GM23248 (cell line): ENCODE measurements at regions not wholly inside any gene's neighbourhood (a gene's known extent, or its start where the extent isn't known, plus 50 kb on each side); places are given as distances from the start of the nearest gene placed in this dataset.

Source experiments
- EZH2 ChIP-seq: fragments of 200-600 bp; sonication (generic); IDR thresholded peaks from 2 replicates; pipeline ENCODE4 v1.6.1; 2018; ENCODE audit warnings: antibody characterized with exemption, mild to moderate bottlenecking; ENCODE audit not compliant: insufficient read depth, poor library complexity, severe bottlenecking
- EZH2phosphoT487 ChIP-seq: fragments of 200-600 bp; sonication (generic); IDR thresholded peaks from 2 replicates; pipeline ENCODE4 v1.6.1; 2018; ENCODE audit warnings: antibody characterized with exemption, moderate library complexity, mild to moderate bottlenecking, low read depth; ENCODE audit not compliant: insufficient read depth

DNA sequence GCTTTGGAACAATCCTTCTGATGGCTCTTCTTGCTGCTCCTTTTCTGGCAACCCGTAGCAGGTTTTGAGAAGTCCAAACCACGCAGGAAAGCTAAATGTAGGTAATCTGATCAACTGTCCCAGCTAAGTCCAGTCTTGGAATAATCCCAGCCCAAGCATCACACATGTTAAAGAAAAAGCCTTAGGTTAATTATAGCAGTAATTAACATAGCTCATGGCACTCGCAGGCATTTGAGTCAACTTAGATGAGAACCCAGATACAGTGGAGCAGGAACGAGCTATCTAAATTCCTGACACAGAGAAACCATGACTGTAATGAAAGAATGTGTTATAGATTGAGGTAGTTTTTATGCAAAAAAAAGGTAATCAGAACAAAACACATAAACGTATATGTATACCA lies 844.8 kb downstream of the CDH9 start:
- TF ChIP-seq EZH2phosphoT487 (no peak), EZH2 (no peak)
